Endothelial cell (in vitro differentiated cells): ENCODE measurements at regions not wholly inside any gene's neighbourhood (a gene's known extent, or its start where the extent isn't known, plus 50 kb on each side); places are given as distances from the start of the nearest gene placed in this dataset.

Experiments used
- DNase-seq: peaks from one replicate; pipeline ENCODE4 v3.0.0; 2021; ENCODE audit warnings: low spot score
- H3K27ac Mint-ChIP-seq: one replicate; pipeline ENCODE4 v1.8.0; 2021; ENCODE audit warnings: mixed read lengths, inconsistent platforms; ENCODE audit not compliant: unreplicated experiment
- H3K27me3 Mint-ChIP-seq: one replicate; pipeline ENCODE4 v1.8.0; 2021; ENCODE audit warnings: mild to moderate bottlenecking, moderate library complexity, mixed read lengths, inconsistent platforms; ENCODE audit not compliant: unreplicated experiment
- H3K36me3 Mint-ChIP-seq: one replicate; pipeline ENCODE4 v1.8.0; 2021; ENCODE audit warnings: mild to moderate bottlenecking, low read depth, mixed read lengths, inconsistent platforms; ENCODE audit not compliant: unreplicated experiment
- H3K4me1 Mint-ChIP-seq: one replicate; pipeline ENCODE4 v1.8.0; 2021; ENCODE audit warnings: mild to moderate bottlenecking, mixed read lengths, inconsistent platforms; ENCODE audit not compliant: unreplicated experiment
- H3K4me3 Mint-ChIP-seq: one replicate; pipeline ENCODE4 v1.8.0; 2021; ENCODE audit warnings: mild to moderate bottlenecking, mixed read lengths, inconsistent platforms; ENCODE audit not compliant: unreplicated experiment
- H3K9me3 Mint-ChIP-seq: one replicate; pipeline ENCODE4 v1.8.0; 2021; ENCODE audit warnings: mixed read lengths, inconsistent platforms; ENCODE audit not compliant: unreplicated experiment
- CTCF ChIP-seq: fragments of 200-600 bp; sonication (generic); IDR thresholded peaks from one replicate; pipeline ENCODE4 v1.5.0; 2021; ENCODE audit warnings: antibody characterized with exemption; ENCODE audit not compliant: unreplicated experiment

GRCh38 chr18:40215979-40216378, 1739.1 kb upstream of the PIK3C3 start:
- no peak for DNase-seq
- H3K27ac Mint-ChIP-seq, result no peak overlapping the region
- no peak for TF ChIP-seq CTCF
- H3K27me3 Mint-ChIP-seq, result peaks cover 2% of the 10 kb centered on the region
- H3K9me3 Mint-ChIP-seq, result no peaks in the 10 kb centered on the region
- no peaks in the 10 kb centered on the region for H3K36me3 Mint-ChIP-seq
- no peaks in the 10 kb centered on the region for H3K4me1 Mint-ChIP-seq
- H3K4me3 Mint-ChIP-seq, result no peak overlapping the region

DNA sequence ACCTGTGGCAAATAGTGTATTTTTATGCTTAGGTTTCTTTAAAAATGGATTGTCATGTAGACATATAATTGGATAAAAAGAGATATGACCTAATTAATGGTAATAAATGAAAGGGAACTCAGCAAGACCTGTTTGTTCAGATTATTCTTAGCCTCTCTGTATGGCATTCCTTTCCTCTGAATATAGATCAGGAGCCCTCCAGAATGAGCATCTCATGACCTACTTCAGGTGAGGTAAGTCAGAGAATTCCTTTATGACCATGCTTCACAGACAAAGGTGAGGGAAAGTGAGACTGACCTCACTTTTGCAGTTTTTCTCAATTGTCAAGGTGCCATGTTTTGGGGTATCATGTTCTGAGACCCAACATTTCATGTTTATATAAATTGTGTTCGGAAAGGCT, 1744.3 kb upstream of the PIK3C3 start:
- Mint-ChIP-seq H3K4me3 (no peak overlapping the region), H3K27me3 (peaks cover 2% of the 10 kb centered on the region), H3K9me3 (no peaks in the 10 kb centered on the region), H3K4me1 (peaks cover 4% of the 10 kb centered on the region), H3K36me3 (no peaks in the 10 kb centered on the region), H3K27ac (no peak overlapping the region)
- DNase-seq, result no peak
- no peak for TF ChIP-seq CTCF

DNA sequence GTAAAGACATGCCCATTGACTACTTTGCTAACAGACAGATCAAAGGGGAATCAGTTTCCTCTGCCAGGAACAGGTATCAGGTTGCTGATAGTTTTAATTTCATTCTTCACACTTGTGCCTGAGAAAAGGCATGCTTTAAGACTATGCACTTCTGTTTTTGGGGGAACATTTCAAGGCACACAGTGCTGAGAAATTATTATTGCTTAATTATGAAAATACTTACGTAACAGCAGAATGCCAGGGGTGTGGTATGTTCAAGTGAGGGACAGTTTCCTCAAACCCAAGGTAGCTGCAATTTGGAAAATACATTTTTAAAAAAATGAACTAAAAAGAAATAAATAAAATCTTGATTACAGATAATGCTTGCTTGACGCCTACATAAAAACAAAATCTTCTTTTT, 1746.1 kb upstream of the PIK3C3 start:
- no peak for DNase-seq
- Mint-ChIP-seq H3K27me3 (peaks cover 2% of the 10 kb centered on the region), H3K36me3 (no peaks in the 10 kb centered on the region), H3K4me1 (peaks cover 4% of the 10 kb centered on the region), H3K9me3 (no peaks in the 10 kb centered on the region), H3K27ac (no peak overlapping the region), H3K4me3 (no peak overlapping the region)
- TF ChIP-seq CTCF, result no peak

- no peaks in the 10 kb centered on the region for H3K36me3 Mint-ChIP-seq
- H3K4me1 Mint-ChIP-seq, result peaks cover 27% of the 10 kb centered on the region
- H3K27me3 Mint-ChIP-seq, result no peaks in the 10 kb centered on the region
- H3K4me3 Mint-ChIP-seq, result peak overlapping the region; percentile 37
- peaks cover 4% of the 10 kb centered on the region for H3K9me3 Mint-ChIP-seq
- DNase-seq, result peak; percentile 4
- H3K27ac Mint-ChIP-seq, result peak overlapping the region; percentile 84
- TF ChIP-seq CTCF, result no peak
These were observed 1757.3 kb upstream of the PIK3C3 start for GRCh38 chr18:40197711-40198110.

- H3K4me1 Mint-ChIP-seq, result no peaks in the 10 kb centered on the region
These were observed 1768.4 kb upstream of the PIK3C3 start for GRCh38 chr18:40186677-40187076.

More at GRCh38 chr18:40186677-40187076, 1768.4 kb upstream of the PIK3C3 start:
- TF ChIP-seq CTCF, result no peak
- no peak overlapping the region for H3K4me3 Mint-ChIP-seq
- no peaks in the 10 kb centered on the region for H3K36me3 Mint-ChIP-seq
- H3K27ac Mint-ChIP-seq, result no peak overlapping the region
- DNase-seq, result no peak
- no peaks in the 10 kb centered on the region for H3K27me3 Mint-ChIP-seq
- no peaks in the 10 kb centered on the region for H3K9me3 Mint-ChIP-seq
